GM19467 (cell line): ENCODE measurements at regions not wholly inside any gene's neighbourhood (a gene's known extent, or its start where the extent isn't known, plus 50 kb on each side); places are given as distances from the start of the nearest gene placed in this dataset.
"Not testable (repeated sequence)": the region's sequence is repeated elsewhere in the genome, so short reads cannot be mapped to it uniquely, and the experiment has no call there.

ENCODE experiments used
- ATAC-seq: cut with Tn5 transposase; IDR thresholded peaks from one replicate; pipeline ENCODE4 v1.9.1; 2021; ENCODE audit warnings: mild to moderate bottlenecking, moderate library complexity; ENCODE audit not compliant: unreplicated experiment

DNA sequence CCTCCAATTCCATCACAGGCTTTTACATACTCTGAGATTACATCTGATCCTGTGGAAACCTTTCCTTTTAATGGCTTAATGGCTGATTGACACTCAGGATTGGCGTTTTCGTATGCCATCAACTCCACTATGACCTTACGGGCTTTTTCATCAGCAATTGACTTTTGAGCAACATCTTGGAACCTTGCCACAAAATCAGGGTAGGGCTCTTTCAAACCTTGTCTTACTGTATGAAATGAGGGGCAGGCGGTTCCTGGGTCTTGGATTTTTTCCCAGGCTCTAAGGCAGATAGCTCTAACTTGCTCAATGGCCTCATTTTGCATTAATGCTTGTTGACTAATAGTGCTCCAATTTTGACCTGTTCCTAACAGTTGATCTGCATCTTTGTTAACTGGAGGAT is 250.9 kb upstream of the PRKCQ start:
- not testable (repeated sequence) for ATAC-seq

GRCh38 chr10:6824793-6825192 is 244.7 kb upstream of the PRKCQ start:
- ATAC-seq: not testable (repeated sequence)

- ATAC-seq: no peak
Observed at GRCh38 chr10:6823770-6824169, 243.7 kb upstream of the PRKCQ start.

- no peak for ATAC-seq
Observed at GRCh38 chr10:6819301-6819700, 239.2 kb upstream of the PRKCQ start.

DNA sequence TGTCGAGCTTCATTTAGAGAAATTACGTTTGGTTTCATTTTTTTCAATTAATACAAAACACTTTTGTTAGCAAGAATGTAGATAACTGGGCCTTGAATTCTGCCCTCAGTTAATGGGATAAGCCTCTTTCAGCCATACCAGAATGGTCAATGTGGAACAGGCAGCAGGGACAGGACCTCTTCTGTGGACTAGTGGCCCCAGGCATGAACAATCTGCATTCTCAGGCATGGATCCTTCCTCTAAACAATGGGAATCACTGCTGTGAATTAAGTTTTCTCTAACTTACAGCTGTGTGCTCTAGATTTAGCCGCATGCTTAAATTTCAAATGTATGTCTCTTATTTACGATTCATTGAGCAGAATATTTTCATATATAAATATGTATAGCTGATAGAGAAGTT is 237.7 kb upstream of the PRKCQ start:
- ATAC-seq: no peak

- no peak for ATAC-seq
Observed at GRCh38 chr10:6815346-6815745, 235.3 kb upstream of the PRKCQ start.

- no peak for ATAC-seq
Observed at GRCh38 chr10:6813856-6814255, 233.8 kb upstream of the PRKCQ start.

GRCh38 chr10:6813306-6813705 is 233.2 kb upstream of the PRKCQ start:
- ATAC-seq: no peak

DNA sequence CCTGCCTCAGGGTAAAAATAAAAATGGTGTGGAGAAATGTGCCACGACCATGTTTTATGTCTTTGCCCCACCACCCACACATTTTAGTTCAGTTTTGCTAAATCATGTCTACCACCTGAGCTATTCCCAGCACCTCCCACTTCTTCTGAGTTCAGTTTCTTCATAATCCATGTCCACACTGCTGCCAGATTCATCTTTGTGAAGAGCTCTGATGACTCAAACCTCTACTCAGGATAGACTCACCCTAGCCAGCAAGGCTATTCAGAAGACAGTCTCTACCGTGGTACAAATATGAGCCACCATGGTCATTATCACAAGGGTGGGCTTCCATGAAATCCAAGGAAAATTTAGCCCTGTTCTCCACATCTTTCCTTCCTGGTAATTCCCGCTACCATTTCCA is 231.1 kb upstream of the PRKCQ start:
- ATAC-seq: no peak

DNA sequence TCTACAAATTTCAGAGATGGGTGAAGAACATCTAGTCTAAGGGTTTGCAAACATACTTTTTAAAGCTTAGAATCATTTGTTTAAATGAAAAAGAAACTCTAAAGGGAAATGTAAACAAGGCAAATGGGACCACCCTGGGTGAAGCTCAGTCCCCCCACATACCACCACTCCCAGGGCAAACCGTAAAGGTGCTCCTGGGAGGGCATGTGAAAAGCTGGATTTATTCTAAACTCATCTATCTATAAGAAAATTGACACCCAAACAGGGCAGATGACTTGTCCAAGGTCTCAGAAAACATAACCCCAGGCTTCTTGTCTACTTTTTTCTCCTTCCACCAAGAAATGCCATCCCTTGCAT is 223.3 kb upstream of the PRKCQ start:
- ATAC-seq: no peak

DNA sequence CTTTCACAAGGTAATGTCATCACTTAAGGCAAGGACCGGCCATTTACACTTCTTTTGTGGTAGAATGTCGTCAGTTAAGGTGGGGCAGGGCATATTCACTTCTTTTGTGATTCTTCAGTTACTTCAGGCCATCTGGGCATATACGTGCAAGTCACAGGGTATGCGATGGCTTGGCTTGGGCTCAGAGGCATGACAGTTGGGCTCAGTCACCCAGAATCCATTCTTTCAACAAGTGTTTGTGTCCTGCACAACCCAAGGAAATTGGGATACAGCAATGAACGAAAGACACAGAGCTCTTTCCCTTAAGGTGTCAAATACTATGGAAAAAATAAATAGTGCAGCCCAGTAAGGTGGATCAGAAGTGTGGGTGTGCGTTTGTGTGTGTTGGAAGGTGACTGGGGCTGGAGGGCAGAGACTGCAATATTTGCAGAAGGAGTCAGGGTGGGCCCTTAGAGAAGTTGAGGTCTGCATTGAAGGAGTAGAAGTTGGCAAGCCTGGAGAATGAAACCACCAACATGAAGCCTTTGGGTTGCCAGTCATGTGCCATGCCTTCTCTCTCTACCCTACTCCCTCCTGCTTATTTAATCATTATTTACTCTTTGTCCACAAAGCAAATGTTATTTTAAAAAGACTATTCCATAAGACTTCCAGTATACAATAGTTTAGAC is 222.8 kb upstream of the PRKCQ start:
- ATAC-seq: no peak

DNA sequence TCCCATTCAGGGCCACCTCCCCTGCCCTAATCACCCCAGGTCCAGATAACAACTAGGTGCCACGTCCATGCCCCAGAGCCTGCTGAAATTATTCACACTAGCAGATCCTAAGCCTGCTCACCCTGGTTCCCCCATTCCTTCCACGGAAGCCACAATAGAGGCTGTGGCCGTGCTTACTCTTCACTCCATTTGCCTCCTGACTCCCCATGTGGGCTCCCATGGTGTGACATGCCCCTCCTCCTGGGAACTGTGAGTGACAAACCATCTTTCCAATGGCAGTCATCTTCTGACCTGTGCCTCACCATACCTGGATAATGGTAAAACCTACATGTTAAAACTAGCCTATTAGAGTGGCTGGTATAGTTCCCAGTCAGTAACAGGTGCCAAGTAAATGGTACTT is 216.2 kb upstream of the PRKCQ start:
- ATAC-seq: no peak

DNA sequence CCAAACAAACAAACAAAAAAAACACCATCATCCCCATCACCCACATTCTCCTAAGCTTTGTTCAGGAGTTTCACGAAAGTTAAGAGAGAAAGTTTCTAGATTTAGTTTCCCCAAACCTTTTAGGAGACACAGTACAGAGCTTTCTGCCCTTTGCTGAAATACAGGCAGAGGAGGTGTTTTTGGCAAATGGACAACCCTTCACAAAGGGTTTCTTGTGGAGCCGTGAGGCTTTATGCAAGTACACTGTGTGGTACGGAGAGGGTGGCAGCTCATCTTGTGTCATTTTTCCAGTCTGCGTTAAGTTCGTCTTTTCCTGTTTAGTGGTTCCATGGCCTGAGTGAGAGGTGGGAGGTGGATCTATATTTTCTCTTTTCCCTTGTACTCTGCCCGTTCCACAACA is 215.5 kb upstream of the PRKCQ start:
- ATAC-seq: no peak

DNA sequence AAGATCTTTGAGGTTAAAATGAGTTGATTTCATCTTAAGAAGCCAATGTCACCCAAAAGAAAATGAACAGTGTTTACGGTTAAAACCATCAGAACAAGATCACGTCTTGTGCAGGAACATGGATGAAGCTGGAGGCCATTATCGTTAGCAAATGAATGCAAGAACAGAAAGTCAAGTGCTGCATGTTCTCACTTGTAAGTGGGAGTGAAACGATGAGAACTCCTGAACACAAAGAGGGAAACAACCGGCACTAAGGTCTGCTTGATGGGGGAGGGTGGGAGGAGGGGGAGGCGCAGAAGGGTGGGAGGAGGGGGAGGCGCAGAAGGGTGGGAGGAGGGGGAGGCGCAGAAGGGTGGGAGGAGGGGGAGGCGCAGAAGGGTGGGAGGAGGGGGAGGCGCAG is 214.8 kb upstream of the PRKCQ start:
- not testable (repeated sequence) for ATAC-seq

GRCh38 chr10:6794441-6794840 is 214.4 kb upstream of the PRKCQ start:
- ATAC-seq: no peak

DNA sequence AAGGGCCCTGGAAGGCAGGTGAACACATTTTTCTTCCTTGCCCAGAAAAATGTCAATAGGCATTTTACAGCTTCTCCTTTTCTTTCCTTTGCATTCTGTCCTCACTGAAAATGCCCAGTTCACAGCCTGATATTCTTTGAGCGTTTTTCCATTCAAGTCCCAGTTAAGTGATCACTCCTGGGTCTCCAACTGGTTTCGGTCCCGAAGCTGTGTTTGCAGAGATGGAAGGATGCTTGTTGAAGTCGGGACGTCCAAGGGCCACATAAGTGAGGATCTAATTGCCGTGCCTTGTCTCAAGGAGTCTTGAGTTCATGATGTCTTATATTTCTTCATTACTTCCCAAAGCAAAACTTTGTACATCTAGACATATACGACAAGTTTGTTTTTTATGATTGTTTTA is 208.7 kb upstream of the PRKCQ start:
- no peak for ATAC-seq

- ATAC-seq: no peak
Observed at GRCh38 chr10:6788231-6788630, 208.2 kb upstream of the PRKCQ start.

DNA sequence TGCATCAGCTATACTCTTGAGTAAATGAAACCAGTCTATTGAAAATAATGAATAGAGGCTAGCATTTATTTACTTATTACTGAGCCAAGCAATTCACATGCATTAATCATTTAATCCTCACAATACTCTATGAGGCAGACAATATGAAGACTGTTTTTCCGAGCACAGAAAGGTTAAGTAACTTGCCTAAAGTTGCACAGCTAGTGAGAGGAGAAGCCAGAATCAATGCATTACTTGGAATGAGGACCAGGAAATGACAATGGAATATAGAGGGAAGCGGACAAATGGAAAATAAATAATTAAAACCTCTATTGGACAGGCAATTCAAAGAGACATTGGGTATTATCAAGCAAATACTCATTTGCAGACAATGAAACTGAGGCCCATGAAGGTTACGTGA is 207.6 kb upstream of the PRKCQ start:
- no peak for ATAC-seq

DNA sequence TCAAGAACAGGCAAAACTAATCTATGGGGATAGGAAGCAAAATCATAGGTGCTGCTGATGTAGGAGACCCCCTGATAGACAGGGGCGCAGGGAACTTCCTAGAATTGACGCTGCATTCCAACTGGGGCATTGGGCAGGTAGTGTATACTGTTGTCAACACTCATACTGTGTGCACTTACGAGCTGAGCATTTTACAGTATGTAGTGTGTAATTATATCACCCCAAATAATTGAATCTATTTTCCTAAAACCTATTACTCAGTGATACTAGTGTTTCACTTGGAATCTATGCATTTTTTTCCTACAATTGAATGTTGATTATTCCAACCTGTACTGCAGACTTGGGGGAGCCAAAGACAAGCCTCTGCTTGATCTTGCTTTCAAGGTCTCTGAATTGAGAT is 207.0 kb upstream of the PRKCQ start:
- no peak for ATAC-seq

- no peak for ATAC-seq
Observed at GRCh38 chr10:6786579-6787031, 206.5 kb upstream of the PRKCQ start.

- ATAC-seq: not testable (repeated sequence)
Observed at GRCh38 chr10:6784429-6784828, 204.4 kb upstream of the PRKCQ start.

GRCh38 chr10:6783471-6783870 is 203.4 kb upstream of the PRKCQ start:
- ATAC-seq: no peak

DNA sequence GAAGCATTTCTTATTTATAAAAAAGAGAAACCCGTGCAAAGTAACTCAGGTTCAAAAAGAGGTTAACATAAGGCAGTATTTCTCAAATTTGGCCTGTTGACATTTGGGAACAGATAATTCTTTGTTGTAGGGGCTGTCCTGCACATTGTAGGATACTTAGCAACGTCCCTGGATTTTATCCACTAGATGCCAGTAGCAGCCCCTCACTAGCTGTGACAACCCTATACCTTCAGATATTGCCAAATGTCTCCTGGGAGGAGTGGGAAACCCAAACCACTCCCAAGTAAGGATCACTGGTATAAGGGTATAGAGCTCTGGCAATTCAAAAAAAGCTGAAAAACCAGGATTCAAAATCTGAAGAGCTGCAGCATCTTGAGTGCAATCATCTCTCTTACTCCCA is 202.3 kb upstream of the PRKCQ start:
- no peak for ATAC-seq
